ENCODE measurements at regions not wholly inside any gene's neighbourhood (a gene's known extent, or its start where the extent isn't known, plus 50 kb on each side); places are given as distances from the start of the nearest gene placed in this dataset.

DNA sequence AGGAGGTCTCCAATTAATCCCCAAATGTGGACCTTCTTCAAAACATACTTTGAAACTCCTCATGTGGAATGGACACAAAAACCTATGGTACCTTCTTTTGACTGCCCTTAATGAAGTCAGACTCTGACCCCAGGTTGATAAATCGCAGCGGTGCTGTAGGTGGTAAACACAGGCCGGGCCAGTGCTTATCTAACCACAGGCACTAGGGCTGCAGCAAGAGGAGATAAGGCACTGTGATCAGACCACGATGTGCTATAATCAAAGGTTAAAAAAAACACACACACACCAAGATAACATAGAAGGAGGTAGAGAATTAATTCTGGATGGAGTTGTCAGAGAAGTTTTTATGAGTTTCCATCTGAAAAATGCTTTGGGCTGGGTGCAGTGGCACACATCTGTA is 52.3 kb upstream of the SIPA1L2 start:
- Histone ChIP-seq H3K4me1 (no peaks in the 10 kb centered on the region), H3K27ac (no peak overlapping the region), H3K4me3 (no peak overlapping the region), H3K36me3 (ENCODE audit: insufficient read depth in 1 of 2, low read depth in 1 of 2) (no peaks in the 10 kb centered on the region), H3K9me3 (no peaks in the 10 kb centered on the region), H3K27me3 (ENCODE audit: insufficient read depth in 3 of 3, low read length in 2 of 3) (no peaks in the 10 kb centered on the region)
- DNase-seq (no peak), ATAC-seq (no peak)
- TF ChIP-seq, protein P1, sequence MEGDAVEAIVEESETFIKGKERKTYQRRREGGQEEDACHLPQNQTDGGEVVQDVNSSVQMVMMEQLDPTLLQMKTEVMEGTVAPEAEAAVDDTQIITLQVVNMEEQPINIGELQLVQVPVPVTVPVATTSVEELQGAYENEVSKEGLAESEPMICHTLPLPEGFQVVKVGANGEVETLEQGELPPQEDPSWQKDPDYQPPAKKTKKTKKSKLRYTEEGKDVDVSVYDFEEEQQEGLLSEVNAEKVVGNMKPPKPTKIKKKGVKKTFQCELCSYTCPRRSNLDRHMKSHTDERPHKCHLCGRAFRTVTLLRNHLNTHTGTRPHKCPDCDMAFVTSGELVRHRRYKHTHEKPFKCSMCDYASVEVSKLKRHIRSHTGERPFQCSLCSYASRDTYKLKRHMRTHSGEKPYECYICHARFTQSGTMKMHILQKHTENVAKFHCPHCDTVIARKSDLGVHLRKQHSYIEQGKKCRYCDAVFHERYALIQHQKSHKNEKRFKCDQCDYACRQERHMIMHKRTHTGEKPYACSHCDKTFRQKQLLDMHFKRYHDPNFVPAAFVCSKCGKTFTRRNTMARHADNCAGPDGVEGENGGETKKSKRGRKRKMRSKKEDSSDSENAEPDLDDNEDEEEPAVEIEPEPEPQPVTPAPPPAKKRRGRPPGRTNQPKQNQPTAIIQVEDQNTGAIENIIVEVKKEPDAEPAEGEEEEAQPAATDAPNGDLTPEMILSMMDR (IDR thresholded peaks at IDR 0.05) = no peak
- WGBS, 3 donors = 89 to 93% (median 92%) methylated on average over 4 of the region's 4 CpGs
- intact Hi-C loops (cut with DNase I) = no loop called here

GRCh38 chr1:232684371-232685105 is 54.6 kb upstream of the SIPA1L2 start:
- Histone ChIP-seq H3K27me3 (ENCODE audit: insufficient read depth in 3 of 3, low read length in 2 of 3) (no peaks in the 10 kb centered on the region), H3K36me3 (ENCODE audit: insufficient read depth in 1 of 2, low read depth in 1 of 2) (no peaks in the 10 kb centered on the region), H3K27ac (no peak overlapping the region), H3K4me3 (no peak overlapping the region), H3K9me3 (no peaks in the 10 kb centered on the region), H3K4me1 (no peaks in the 10 kb centered on the region)
- intact Hi-C loops (cut with DNase I) = no loop called here
- ATAC-seq = no peak
- TF ChIP-seq, protein P1 (IDR thresholded peaks at IDR 0.05) = no peak
- WGBS, 3 donors = 76 to 81% (median 76%) methylated on average over 3 of the region's 3 CpGs
- no peak for DNase-seq

DNA sequence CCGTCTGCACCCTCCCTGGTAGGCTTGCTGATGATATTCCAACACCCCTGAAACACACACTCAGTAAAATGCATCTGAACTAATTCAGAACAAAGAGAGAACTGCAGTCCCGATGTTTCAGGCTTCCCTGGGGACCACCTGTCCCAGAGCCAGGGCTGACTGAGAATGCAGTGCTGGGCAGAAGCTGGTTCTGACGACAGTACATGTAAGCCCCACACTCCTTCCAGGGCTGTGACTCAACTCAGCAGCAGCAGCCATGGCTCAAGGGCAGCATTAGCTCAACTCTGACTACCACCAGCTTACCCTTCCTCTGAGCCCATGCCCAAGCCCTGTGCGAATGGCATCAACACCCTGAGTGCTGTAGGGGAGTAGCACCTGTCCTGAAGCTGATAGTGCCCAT is 56.4 kb upstream of the SIPA1L2 start:
- 21 to 37% (median 32%) methylated on average over 4 of the region's 4 CpGs for WGBS, 3 donors
- no peak overlapping the region for H3K27ac ChIP-seq
- TF ChIP-seq, protein P1 (IDR thresholded peaks at IDR 0.05) = no peak
- H3K27me3 ChIP-seq (ENCODE audit: insufficient read depth in 3 of 3, low read length in 2 of 3) = no peaks in the 10 kb centered on the region
- no peaks in the 10 kb centered on the region for H3K4me1 ChIP-seq
- no peaks in the 10 kb centered on the region for H3K9me3 ChIP-seq
- H3K4me3 ChIP-seq = no peak overlapping the region
- ATAC-seq (peak in 2 of 4 donors; percentile 61 to 75), DNase-seq (peak in 1 of 2 donors; percentile 69)
- intact Hi-C loops (cut with DNase I) = no loop called here
- no peaks in the 10 kb centered on the region for H3K36me3 ChIP-seq (ENCODE audit: insufficient read depth in 1 of 2, low read depth in 1 of 2)

DNA sequence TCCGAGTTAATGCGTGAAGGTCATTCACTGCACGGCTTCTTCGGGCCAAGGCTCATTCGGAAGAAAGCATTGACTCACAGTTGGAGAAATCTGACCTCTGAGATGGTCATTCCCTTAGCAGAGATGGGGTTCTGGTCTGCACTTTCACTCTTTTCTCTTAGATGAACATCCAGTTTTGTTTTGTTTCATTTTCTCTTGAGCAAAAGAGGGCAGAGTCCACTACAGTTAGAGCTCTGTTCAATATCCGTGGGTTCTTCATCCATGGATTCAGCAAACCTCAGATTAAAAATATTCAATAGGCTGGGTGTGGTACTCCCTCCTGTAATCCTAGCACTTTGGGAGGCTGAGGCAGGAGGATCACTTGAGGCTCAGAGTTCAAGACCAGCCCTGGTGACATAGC is 57.4 kb upstream of the SIPA1L2 start:
- H3K9me3 ChIP-seq = no peaks in the 10 kb centered on the region
- no peaks in the 10 kb centered on the region for H3K4me1 ChIP-seq
- DNase-seq (no peak), ATAC-seq (no peak)
- 57 to 78% (median 65%) methylated on average over 6 of the region's 6 CpGs for WGBS, 3 donors
- H3K36me3 ChIP-seq (ENCODE audit: insufficient read depth in 1 of 2, low read depth in 1 of 2) = no peaks in the 10 kb centered on the region
- H3K4me3 ChIP-seq = no peak overlapping the region
- no peaks in the 10 kb centered on the region for H3K27me3 ChIP-seq (ENCODE audit: insufficient read depth in 3 of 3, low read length in 2 of 3)
- intact Hi-C loops (cut with DNase I) = no loop called here
- TF ChIP-seq, protein P1 (IDR thresholded peaks at IDR 0.05) = no peak
- H3K27ac ChIP-seq = no peak overlapping the region

- H3K4me3 ChIP-seq = no peak overlapping the region
- TF ChIP-seq, protein P1 (IDR thresholded peaks at IDR 0.05) = no peak
- DNase-seq (no peak), ATAC-seq (no peak)
- no peaks in the 10 kb centered on the region for H3K36me3 ChIP-seq (ENCODE audit: insufficient read depth in 1 of 2, low read depth in 1 of 2)
- 90 to 91% (median 90%) methylated on average over 5 of the region's 5 CpGs for WGBS, 3 donors
- no peaks in the 10 kb centered on the region for H3K9me3 ChIP-seq
- no peak overlapping the region for H3K27ac ChIP-seq
- intact Hi-C loops (cut with DNase I) = no loop called here
- H3K27me3 ChIP-seq (ENCODE audit: insufficient read depth in 3 of 3, low read length in 2 of 3) = no peaks in the 10 kb centered on the region
- H3K4me1 ChIP-seq = no peaks in the 10 kb centered on the region
Observed at GRCh38 chr1:232687728-232688127, 57.8 kb upstream of the SIPA1L2 start.
